CD4-positive, alpha-beta T cell (primary cell): ENCODE measurements at regions not wholly inside any gene's neighbourhood (a gene's known extent, or its start where the extent isn't known, plus 50 kb on each side); places are given as distances from the start of the nearest gene placed in this dataset.

Experiments used
- ATAC-seq: fragments of 200-7000 bp; cut with Tn5 transposase; one replicate; pipeline ENCODE4 v1.10.0; 2022; ENCODE audit warnings: mild to moderate bottlenecking; ENCODE audit not compliant: poor library complexity
- CTCF ChIA-PET: fragments of 350-600 bp; sonication (Branson Sonifier 250); formaldehyde crosslinking; loops from one replicate; lab custom pipeline; 2021; ENCODE audit warnings: antibody characterized with exemption, inconsistent platforms; lab: Charles Lee
- POLR2A ChIA-PET: fragments of 350-600 bp; sonication (Branson Sonifier 250); formaldehyde crosslinking; loops from one replicate; lab custom pipeline; 2021; ENCODE audit warnings: antibody characterized with exemption, inconsistent platforms; lab: Charles Lee
- DNase-seq, 14 experiments: peaks; one replicate each; pipeline ENCODE4 v3.0.0-alpha.2; 2013 to 2020; ENCODE audit warnings: mixed read lengths in 2 of 14
- H3K27ac ChIP-seq, 2 donors: one replicate each; pipeline versions ENCODE4 v1.5.1 to v1.7.0; 2013; ENCODE audit warnings: low read length in 2 of 2, low read depth in 1 of 2, mild to moderate bottlenecking in 1 of 2
- H3K27me3 ChIP-seq, 2 experiments: 1 replicate in 1 of 2; 2 replicates in 1 of 2; pipeline versions ENCODE4 v1.6.1 to v1.7.0; 2013; ENCODE audit warnings: low read length in 2 of 2, control low read depth in 1 of 2, mild to moderate bottlenecking in 1 of 2, moderate library complexity in 1 of 2; ENCODE audit not compliant: insufficient read depth in 2 of 2, control insufficient read depth in 1 of 2
- H3K36me3 ChIP-seq: one replicate; pipeline ENCODE4 v1.6.1; 2013; ENCODE audit warnings: low read length, control low read depth; ENCODE audit not compliant: insufficient read depth
- H3K4me1 ChIP-seq: one replicate; pipeline ENCODE4 v1.6.1; 2013; ENCODE audit warnings: low read length, control low read depth; ENCODE audit not compliant: insufficient read depth
- H3K4me3 ChIP-seq: one replicate; pipeline ENCODE4 v1.5.1; 2013; ENCODE audit warnings: mild to moderate bottlenecking, low read length, moderate library complexity
- H3K9me3 ChIP-seq, 2 experiments: 1 replicate in 1 of 2; 2 replicates in 1 of 2; pipeline versions ENCODE4 v1.6.1 to v1.7.0; 2013; ENCODE audit warnings: low read length in 2 of 2, mild to moderate bottlenecking in 2 of 2, control low read depth in 1 of 2, moderate library complexity in 1 of 2; ENCODE audit not compliant: control insufficient read depth in 1 of 2, insufficient read depth in 1 of 2
- H3K27ac Mint-ChIP-seq: one replicate; pipeline ENCODE4 v1.8.0; 2020; ENCODE audit warnings: mixed read lengths
- H3K27me3 Mint-ChIP-seq: one replicate; pipeline ENCODE4 v1.8.0; 2021; ENCODE audit warnings: mixed read lengths
- H3K36me3 Mint-ChIP-seq: one replicate; pipeline ENCODE4 v1.8.0; 2021; ENCODE audit warnings: low read depth, mixed read lengths
- H3K4me1 Mint-ChIP-seq: one replicate; pipeline ENCODE4 v1.8.0; 2021; ENCODE audit warnings: low read depth, mixed read lengths
- H3K4me3 Mint-ChIP-seq: one replicate; pipeline ENCODE4 v1.8.0; 2020; ENCODE audit warnings: mild to moderate bottlenecking, mixed read lengths
- H3K9me3 Mint-ChIP-seq: one replicate; pipeline ENCODE4 v1.8.0; 2020; ENCODE audit warnings: mixed read lengths
- intact Hi-C, 2 experiments: fragments of 100-400 bp; cut with DNase I in 1 of 2; cut with micrococcal nuclease in 1 of 2; formaldehyde crosslinking; loops; one replicate each; pipeline versions ENCODE4 v1.15.1 to v1.9.0; 2023 to 2025; cut with DNase I, micrococcal nuclease
- TF ChIP-seq, protein P1 (sequence below): fragments of 200-600 bp; IDR thresholded peaks from one replicate; pipeline ENCODE4 v1.8.0; 2022; ENCODE audit warnings: antibody characterized with exemption, mild to moderate bottlenecking

DNA sequence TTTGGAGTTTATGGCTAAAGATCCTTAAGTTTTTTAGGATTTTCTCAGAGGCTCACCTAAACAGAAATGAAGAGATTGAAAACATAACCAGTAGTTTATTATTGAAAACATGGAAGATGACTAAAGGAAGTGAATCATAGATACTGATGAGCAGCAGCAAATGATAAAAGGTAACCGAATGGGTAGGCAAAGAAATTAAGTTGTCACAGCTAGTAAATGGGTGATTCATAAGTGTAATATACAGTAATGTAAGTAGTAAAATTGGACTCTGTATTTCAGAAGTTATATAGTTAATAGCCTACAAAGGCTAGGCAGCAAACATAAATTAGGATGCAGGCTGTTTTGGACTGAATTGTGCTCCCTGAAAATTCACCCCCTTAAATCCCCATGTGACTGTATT is 59.0 kb upstream of the ADGRA3 start:
- DNase-seq (no peak), ATAC-seq (no peak)
- Mint-ChIP-seq H3K9me3 (peaks cover 14% of the 10 kb centered on the region), H3K4me1 (peaks cover 5% of the 10 kb centered on the region), H3K27me3 (no peaks in the 10 kb centered on the region), H3K27ac (no peak overlapping the region), H3K36me3 (no peaks in the 10 kb centered on the region), H3K4me3 (no peak overlapping the region)
- TF ChIP-seq, protein P1, sequence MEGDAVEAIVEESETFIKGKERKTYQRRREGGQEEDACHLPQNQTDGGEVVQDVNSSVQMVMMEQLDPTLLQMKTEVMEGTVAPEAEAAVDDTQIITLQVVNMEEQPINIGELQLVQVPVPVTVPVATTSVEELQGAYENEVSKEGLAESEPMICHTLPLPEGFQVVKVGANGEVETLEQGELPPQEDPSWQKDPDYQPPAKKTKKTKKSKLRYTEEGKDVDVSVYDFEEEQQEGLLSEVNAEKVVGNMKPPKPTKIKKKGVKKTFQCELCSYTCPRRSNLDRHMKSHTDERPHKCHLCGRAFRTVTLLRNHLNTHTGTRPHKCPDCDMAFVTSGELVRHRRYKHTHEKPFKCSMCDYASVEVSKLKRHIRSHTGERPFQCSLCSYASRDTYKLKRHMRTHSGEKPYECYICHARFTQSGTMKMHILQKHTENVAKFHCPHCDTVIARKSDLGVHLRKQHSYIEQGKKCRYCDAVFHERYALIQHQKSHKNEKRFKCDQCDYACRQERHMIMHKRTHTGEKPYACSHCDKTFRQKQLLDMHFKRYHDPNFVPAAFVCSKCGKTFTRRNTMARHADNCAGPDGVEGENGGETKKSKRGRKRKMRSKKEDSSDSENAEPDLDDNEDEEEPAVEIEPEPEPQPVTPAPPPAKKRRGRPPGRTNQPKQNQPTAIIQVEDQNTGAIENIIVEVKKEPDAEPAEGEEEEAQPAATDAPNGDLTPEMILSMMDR = no peak
- CTCF ChIA-PET = no interaction called here
- Histone ChIP-seq H3K27ac (no peak overlapping the region), H3K4me3 (no peak overlapping the region), H3K9me3 (peaks cover 8 to 16% of the 10 kb centered on the region in 2 experiments), H3K4me1 (no peaks in the 10 kb centered on the region), H3K36me3 (no peaks in the 10 kb centered on the region), H3K27me3 (no peaks in the 10 kb centered on the region)
- POLR2A ChIA-PET = no interaction called here
- intact Hi-C loops = no loop called here

DNA sequence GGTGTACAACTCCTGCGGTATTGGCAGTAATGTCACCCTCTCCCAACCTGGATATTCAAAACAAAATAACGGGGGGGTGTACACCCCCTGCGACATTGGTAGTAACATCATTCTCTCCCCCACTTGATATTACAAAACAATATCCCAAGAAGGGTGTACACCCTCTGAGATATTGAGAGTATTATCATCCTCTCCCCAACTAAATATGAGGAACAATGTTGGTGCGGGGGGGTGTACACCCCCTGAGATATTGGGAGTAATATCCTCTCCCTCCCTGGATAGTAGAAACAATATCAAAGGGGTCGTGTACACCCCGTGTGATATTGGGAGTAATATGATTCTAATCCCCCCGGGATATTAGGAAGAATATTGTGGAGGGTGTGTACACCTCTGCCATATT is 71.4 kb upstream of the ADGRA3 start:
- intact Hi-C loops = no loop called here
- DNase-seq (no peak), ATAC-seq (no peak)
- Mint-ChIP-seq H3K27me3 (no peaks in the 10 kb centered on the region), H3K36me3 (no peaks in the 10 kb centered on the region), H3K4me3 (no peak overlapping the region), H3K27ac (no peak overlapping the region), H3K4me1 (no peaks in the 10 kb centered on the region), H3K9me3 (no peaks in the 10 kb centered on the region)
- Histone ChIP-seq H3K4me1 (no peaks in the 10 kb centered on the region), H3K4me3 (no peak overlapping the region), H3K36me3 (no peaks in the 10 kb centered on the region), H3K27ac (no peak overlapping the region), H3K27me3 (no peaks in the 10 kb centered on the region), H3K9me3 (peaks cover 0 to 3% of the 10 kb centered on the region in 2 experiments)
- POLR2A ChIA-PET = no interaction called here
- CTCF ChIA-PET = no interaction called here
- TF ChIP-seq, protein P1 = no peak

DNA sequence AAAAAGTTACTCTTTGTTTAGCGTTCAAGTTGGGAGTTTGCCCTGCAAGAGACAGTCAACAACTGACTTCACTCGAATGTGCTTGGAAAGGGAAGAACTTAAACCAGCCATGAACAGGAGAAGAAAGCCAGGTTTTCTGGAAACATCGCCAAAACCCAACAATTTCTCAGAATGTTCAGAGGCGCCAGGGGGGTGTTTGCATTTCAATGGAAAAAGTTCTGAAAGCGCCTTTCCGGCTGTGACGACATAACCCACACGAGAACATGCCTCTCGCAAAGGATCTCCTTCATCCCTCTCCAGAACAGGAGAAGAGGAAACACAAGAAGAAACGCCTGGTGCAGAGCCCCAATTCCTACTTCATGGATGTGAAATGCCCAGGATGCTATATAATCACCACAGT is 78.1 kb upstream of the ADGRA3 start:
- no peaks in the 10 kb centered on the region for H3K27me3 Mint-ChIP-seq
- Histone ChIP-seq H3K36me3 (no peaks in the 10 kb centered on the region), H3K4me1 (no peaks in the 10 kb centered on the region), H3K27ac (no peak overlapping the region), H3K9me3 (no peaks in the 10 kb centered on the region), H3K4me3 (no peak overlapping the region), H3K27me3 (no peaks in the 10 kb centered on the region)
- intact Hi-C loops = no loop called here
- no peaks in the 10 kb centered on the region for H3K36me3 Mint-ChIP-seq
- no peak overlapping the region for H3K27ac Mint-ChIP-seq
- H3K9me3 Mint-ChIP-seq = no peaks in the 10 kb centered on the region
- ChIA-PET POLR2A (no interaction called here), CTCF (no interaction called here)
- H3K4me3 Mint-ChIP-seq = no peak overlapping the region
- ATAC-seq (no peak), DNase-seq (no peak)
- H3K4me1 Mint-ChIP-seq = no peaks in the 10 kb centered on the region
- TF ChIP-seq, protein P1 = no peak
